ENCODE measurements at regions not wholly inside any gene's neighbourhood (a gene's known extent, or its start where the extent isn't known, plus 50 kb on each side); places are given as distances from the start of the nearest gene placed in this dataset.
"Not testable (repeated sequence)": the region's sequence is repeated elsewhere in the genome, so short reads cannot be mapped to it uniquely, and the experiment has no call there.

DNA sequence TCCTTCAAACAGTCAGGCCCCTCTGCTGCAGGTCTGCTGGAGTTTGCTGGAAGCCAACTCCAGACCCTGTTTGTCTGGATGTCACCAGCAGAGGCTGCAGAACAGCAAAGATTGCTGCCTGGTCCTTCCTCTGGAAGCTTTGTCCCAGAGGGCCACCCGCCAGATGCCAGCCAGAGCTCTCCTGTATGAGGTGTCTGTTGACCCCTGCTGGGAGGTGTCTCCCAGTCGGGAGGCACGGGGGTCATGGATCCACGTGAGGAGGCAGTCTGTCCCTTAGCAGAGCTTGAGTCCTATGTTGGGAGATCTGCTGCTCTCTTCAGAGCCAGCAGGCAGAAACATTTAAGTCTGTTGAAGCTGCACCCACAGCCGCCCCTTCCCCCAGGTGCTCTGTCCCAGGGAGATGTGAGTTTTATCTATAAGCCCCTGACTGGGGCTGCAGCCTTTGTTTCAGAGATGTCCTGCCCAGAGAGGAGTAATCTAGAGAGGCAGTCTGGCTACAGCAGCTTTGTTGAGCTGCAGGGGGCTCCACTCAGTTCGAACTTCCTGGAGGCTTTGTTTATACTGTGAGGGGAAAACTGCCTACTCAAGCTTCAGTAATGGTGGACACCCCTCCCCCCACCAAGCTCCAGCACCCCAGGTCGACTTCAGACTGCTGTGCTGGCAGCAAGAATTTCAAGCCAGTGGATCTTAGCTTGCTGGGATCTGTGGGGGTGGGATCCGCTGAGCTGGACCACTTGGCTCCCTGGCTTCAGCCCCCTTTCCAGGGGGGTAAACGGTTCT lies 72.1 kb downstream of the OGFRL1 start:
- H3K4me3 ChIP-seq (ENCODE audit: low read depth, low read length), result not testable (repeated sequence)

GRCh38 chr6:71364889-71365542 lies 76.4 kb downstream of the OGFRL1 start:
- H3K4me3 ChIP-seq (ENCODE audit: low read depth, low read length), result no peak overlapping the region
- TF ChIP-seq, protein P1, sequence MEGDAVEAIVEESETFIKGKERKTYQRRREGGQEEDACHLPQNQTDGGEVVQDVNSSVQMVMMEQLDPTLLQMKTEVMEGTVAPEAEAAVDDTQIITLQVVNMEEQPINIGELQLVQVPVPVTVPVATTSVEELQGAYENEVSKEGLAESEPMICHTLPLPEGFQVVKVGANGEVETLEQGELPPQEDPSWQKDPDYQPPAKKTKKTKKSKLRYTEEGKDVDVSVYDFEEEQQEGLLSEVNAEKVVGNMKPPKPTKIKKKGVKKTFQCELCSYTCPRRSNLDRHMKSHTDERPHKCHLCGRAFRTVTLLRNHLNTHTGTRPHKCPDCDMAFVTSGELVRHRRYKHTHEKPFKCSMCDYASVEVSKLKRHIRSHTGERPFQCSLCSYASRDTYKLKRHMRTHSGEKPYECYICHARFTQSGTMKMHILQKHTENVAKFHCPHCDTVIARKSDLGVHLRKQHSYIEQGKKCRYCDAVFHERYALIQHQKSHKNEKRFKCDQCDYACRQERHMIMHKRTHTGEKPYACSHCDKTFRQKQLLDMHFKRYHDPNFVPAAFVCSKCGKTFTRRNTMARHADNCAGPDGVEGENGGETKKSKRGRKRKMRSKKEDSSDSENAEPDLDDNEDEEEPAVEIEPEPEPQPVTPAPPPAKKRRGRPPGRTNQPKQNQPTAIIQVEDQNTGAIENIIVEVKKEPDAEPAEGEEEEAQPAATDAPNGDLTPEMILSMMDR (IDR thresholded peaks at IDR 0.05; ENCODE audit: borderline replicate concordance, insufficient read depth, low read depth, low read length), result no peak

GRCh38 chr6:71367756-71368155 lies 79.1 kb downstream of the OGFRL1 start:
- TF ChIP-seq, protein P1 (IDR thresholded peaks at IDR 0.05; ENCODE audit: borderline replicate concordance, insufficient read depth, low read depth, low read length), result no peak
- H3K4me3 ChIP-seq (ENCODE audit: low read depth, low read length), result no peak overlapping the region

DNA sequence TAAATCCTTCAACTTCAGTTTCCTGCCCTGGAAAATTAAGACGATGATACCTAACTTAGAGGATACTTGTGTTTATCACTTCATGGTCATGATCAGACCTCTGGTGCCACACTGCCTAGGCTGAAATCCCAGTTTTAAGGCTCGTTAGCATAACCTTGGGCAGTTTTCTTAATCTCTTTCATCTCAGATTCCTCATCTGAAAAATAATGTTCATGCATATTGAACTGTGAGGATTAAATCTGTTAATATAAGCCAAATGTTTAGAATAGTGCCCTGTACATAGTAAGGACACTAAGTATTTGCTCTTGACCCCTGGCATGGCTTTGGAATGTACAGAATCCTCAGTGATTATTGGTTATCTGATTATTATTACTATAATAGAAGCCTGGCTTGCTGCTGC lies 79.7 kb downstream of the OGFRL1 start:
- H3K4me3 ChIP-seq (ENCODE audit: low read depth, low read length), result no peak overlapping the region
- TF ChIP-seq, protein P1 (IDR thresholded peaks at IDR 0.05; ENCODE audit: borderline replicate concordance, insufficient read depth, low read depth, low read length), result no peak

DNA sequence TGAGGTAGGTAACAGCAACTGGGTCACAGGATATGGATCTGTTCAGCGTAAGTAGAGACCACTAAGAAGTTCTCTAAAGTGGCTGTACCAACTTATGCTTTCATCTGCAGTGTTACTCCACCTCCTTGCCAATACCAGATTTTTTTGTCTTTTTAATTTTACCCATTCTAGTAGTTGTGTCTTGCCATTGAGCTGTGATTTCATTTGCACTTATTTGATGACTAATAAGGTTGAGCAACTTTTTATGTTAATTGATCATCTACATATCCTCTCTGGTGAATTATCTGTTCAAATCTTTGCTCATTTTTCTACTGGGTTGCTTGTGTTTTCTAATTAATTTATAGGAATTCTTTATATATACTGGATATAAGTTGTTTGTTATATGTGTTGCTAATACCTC lies 82.9 kb downstream of the OGFRL1 start:
- H3K4me3 ChIP-seq (ENCODE audit: low read depth, low read length), result no peak overlapping the region
- TF ChIP-seq, protein P1 (IDR thresholded peaks at IDR 0.05; ENCODE audit: borderline replicate concordance, insufficient read depth, low read depth, low read length), result no peak

GRCh38 chr6:71373943-71374342 lies 85.3 kb downstream of the OGFRL1 start:
- no peak overlapping the region for H3K4me3 ChIP-seq (ENCODE audit: low read depth, low read length)
- TF ChIP-seq, protein P1 (IDR thresholded peaks at IDR 0.05; ENCODE audit: borderline replicate concordance, insufficient read depth, low read depth, low read length), result no peak

- no peak overlapping the region for H3K4me3 ChIP-seq (ENCODE audit: low read depth, low read length)
- TF ChIP-seq, protein P1 (IDR thresholded peaks at IDR 0.05; ENCODE audit: borderline replicate concordance, insufficient read depth, low read depth, low read length), result no peak
Measured at GRCh38 chr6:71375676-71376075, 87.1 kb downstream of the OGFRL1 start.

Data from GM12875 (cell line).